Testis (tissue), 2 donors: ENCODE measurements at regions not wholly inside any gene's neighbourhood (a gene's known extent, or its start where the extent isn't known, plus 50 kb on each side); places are given as distances from the start of the nearest gene placed in this dataset.

Experiments used
- DNase-seq: peaks from one replicate; pipeline ENCODE4 v3.0.0-alpha.2; 2019
- H3K27ac ChIP-seq, 2 donors: fragments of 200-600 bp; sonication (generic); one replicate each; pipeline ENCODE4 v1.5.1; 2019
- H3K27me3 ChIP-seq: fragments of 200-600 bp; sonication (generic); one replicate; pipeline ENCODE4 v1.5.1; 2019
- H3K36me3 ChIP-seq: fragments of 200-600 bp; sonication (generic); one replicate; pipeline ENCODE4 v1.5.1; 2017; ENCODE audit warnings: low read depth; ENCODE audit errors: missing control alignments
- H3K4me1 ChIP-seq: fragments of 200-600 bp; sonication (generic); one replicate; pipeline ENCODE4 v1.5.1; 2019
- H3K4me3 ChIP-seq, 2 donors: fragments of 200-600 bp; sonication (generic); one replicate each; pipeline ENCODE4 v1.5.1; 2017 to 2019
- H3K9me3 ChIP-seq: fragments of 200-600 bp; sonication (generic); one replicate; pipeline ENCODE4 v1.5.1; 2017
- CTCF ChIP-seq, 3 experiments: fragments of 450-650 bp in 2 of 3; fragments of 200-600 bp in 1 of 3; sonication (generic) in 1 of 3; IDR thresholded peaks; one replicate each; pipeline ENCODE4 v1.5.1; 2016 to 2019; ENCODE audit warnings: antibody characterized with exemption in 3 of 3, mild to moderate bottlenecking in 2 of 3, moderate library complexity in 1 of 3
- POLR2A ChIP-seq: fragments of 450-650 bp; IDR thresholded peaks from one replicate; pipeline ENCODE4 v1.6.1; 2017; ENCODE audit warnings: antibody characterized with exemption, mild to moderate bottlenecking, moderate library complexity
- WGBS, 2 donors: methylation state at CpG; one replicate each; pipeline ENCODE4 v1.1.5; 2018; 5-methylcytosine and 5-hydroxymethylcytosine counted together
- intact Hi-C: fragments of 100-400 bp; cut with DNase I; formaldehyde crosslinking; loops from one replicate; pipeline ENCODE4 v1.15.1; 2023; ENCODE audit warnings: low total_unique reads

GRCh38 chr1:20426923-20427322, 59.1 kb downstream of the CAMK2N1 start:
- Histone ChIP-seq H3K9me3 (no peaks in the 10 kb centered on the region), H3K4me1 (no peaks in the 10 kb centered on the region), H3K27me3 (no peaks in the 10 kb centered on the region), H3K27ac (no peak overlapping the region), H3K36me3 (no peaks in the 10 kb centered on the region), H3K4me3 (no peak overlapping the region)
- DNase-seq = no peak
- WGBS, 2 donors = 61 to 78% methylated on average over 4 of the region's 4 CpGs
- intact Hi-C loops = no loop called here
- no peak for TF ChIP-seq POLR2A
- TF ChIP-seq CTCF (IDR thresholded peaks at IDR 0.05) = no peak

GRCh38 chr1:20426371-20426770, 59.6 kb downstream of the CAMK2N1 start:
- intact Hi-C loops = no loop called here
- no peaks in the 10 kb centered on the region for H3K36me3 ChIP-seq
- no peak overlapping the region for H3K4me3 ChIP-seq
- TF ChIP-seq POLR2A (no peak), CTCF (IDR thresholded peaks at IDR 0.05) (no peak)
- H3K4me1 ChIP-seq = no peaks in the 10 kb centered on the region
- H3K9me3 ChIP-seq = no peaks in the 10 kb centered on the region
- no peaks in the 10 kb centered on the region for H3K27me3 ChIP-seq
- no peak overlapping the region for H3K27ac ChIP-seq
- no peak for DNase-seq
- WGBS, 2 donors = 73 to 76% methylated on average over 4 of the region's 4 CpGs

GRCh38 chr1:20425622-20426021, 60.4 kb downstream of the CAMK2N1 start:
- Histone ChIP-seq H3K9me3 (no peaks in the 10 kb centered on the region), H3K4me1 (no peaks in the 10 kb centered on the region), H3K27me3 (no peaks in the 10 kb centered on the region), H3K4me3 (no peak overlapping the region), H3K36me3 (no peaks in the 10 kb centered on the region), H3K27ac (no peak overlapping the region)
- no peak for TF ChIP-seq POLR2A
- no peak for TF ChIP-seq CTCF (IDR thresholded peaks at IDR 0.05)
- 65 to 69% methylated on average over 2 of the region's 2 CpGs for WGBS, 2 donors
- no peak for DNase-seq
- intact Hi-C loops = no loop called here

GRCh38 chr1:20423169-20423795, 62.7 kb downstream of the CAMK2N1 start:
- no peak for DNase-seq
- TF ChIP-seq CTCF (IDR thresholded peaks at IDR 0.05) (no peak), POLR2A (no peak)
- Histone ChIP-seq H3K4me1 (no peaks in the 10 kb centered on the region), H3K27me3 (no peaks in the 10 kb centered on the region), H3K36me3 (no peaks in the 10 kb centered on the region), H3K27ac (no peak overlapping the region), H3K4me3 (no peak overlapping the region), H3K9me3 (no peaks in the 10 kb centered on the region)
- WGBS, 2 donors = 88 to 90% methylated on average over 3 of the region's 3 CpGs
- intact Hi-C loops = no loop called here

- no peaks in the 10 kb centered on the region for H3K4me1 ChIP-seq
- H3K27me3 ChIP-seq = no peaks in the 10 kb centered on the region
- H3K9me3 ChIP-seq = no peaks in the 10 kb centered on the region
- TF ChIP-seq POLR2A (no peak), CTCF (IDR thresholded peaks at IDR 0.05) (no peak)
- WGBS, 2 donors = 69 to 84% methylated on average over 2 of the region's 2 CpGs
- DNase-seq = no peak
- H3K4me3 ChIP-seq = no peak overlapping the region
- intact Hi-C loops = no loop called here
- H3K36me3 ChIP-seq = no peaks in the 10 kb centered on the region
- no peak overlapping the region for H3K27ac ChIP-seq
These were observed 64.6 kb downstream of the CAMK2N1 start for GRCh38 chr1:20421441-20421840.
